Osteoblast (primary cell): ENCODE measurements at regions not wholly inside any gene's neighbourhood (a gene's known extent, or its start where the extent isn't known, plus 50 kb on each side); places are given as distances from the start of the nearest gene placed in this dataset.

Experiments
- DNase-seq: peaks from one replicate; pipeline ENCODE4 v3.0.0; 2011; ENCODE audit warnings: low spot score, mixed read lengths; ENCODE audit not compliant: insufficient read length; ENCODE audit errors: missing footprints
- H2AFZ ChIP-seq: 2 replicates; pipeline ENCODE4 v1.6.0; 2011; ENCODE audit warnings: mild to moderate bottlenecking, low read length
- H3K27ac ChIP-seq: 2 replicates; pipeline ENCODE4 v1.5.1; 2011; ENCODE audit warnings: mild to moderate bottlenecking, low read depth, low read length, moderate library complexity
- H3K27me3 ChIP-seq: 2 replicates; pipeline ENCODE4 v1.6.0; 2012; ENCODE audit warnings: mild to moderate bottlenecking, control low read depth, inconsistent platforms, low read length, moderate library complexity; ENCODE audit not compliant: insufficient read depth
- H3K36me3 ChIP-seq: 2 replicates; pipeline ENCODE4 v1.5.1; 2011; ENCODE audit warnings: mild to moderate bottlenecking, low read length, control low read depth, moderate library complexity; ENCODE audit not compliant: insufficient read depth
- H3K4me1 ChIP-seq: 2 replicates; pipeline ENCODE4 v1.5.1; 2011; ENCODE audit warnings: mild to moderate bottlenecking, low read length, control low read depth, moderate library complexity; ENCODE audit not compliant: insufficient read depth
- H3K4me2 ChIP-seq: 2 replicates; pipeline ENCODE4 v1.6.0; 2011; ENCODE audit warnings: mild to moderate bottlenecking, low read length; ENCODE audit not compliant: insufficient read depth
- H3K4me3 ChIP-seq: fragments of 200-600 bp; sonication (generic); 3 replicates; pipeline ENCODE4 v1.5.1; 2012; ENCODE audit warnings: mild to moderate bottlenecking, low read length, inconsistent platforms; ENCODE audit not compliant: insufficient read depth
- H3K79me2 ChIP-seq: 2 replicates; pipeline ENCODE4 v1.6.0; 2012; ENCODE audit warnings: mild to moderate bottlenecking, low read length, control low read depth, inconsistent platforms; ENCODE audit not compliant: insufficient read depth
- H3K9me3 ChIP-seq: 2 replicates; pipeline ENCODE4 v1.5.1; 2011; ENCODE audit warnings: low read depth, low read length, control low read depth
- H4K20me1 ChIP-seq: 2 replicates; pipeline ENCODE4 v1.6.0; 2012; ENCODE audit warnings: mild to moderate bottlenecking, low read length, control low read depth; ENCODE audit not compliant: insufficient read depth
- CTCF ChIP-seq: IDR thresholded peaks from 2 replicates; pipeline ENCODE4 v1.5.1; 2011; ENCODE audit warnings: mild to moderate bottlenecking, low read depth, low read length, moderate library complexity; ENCODE audit errors: extremely low read depth

DNA sequence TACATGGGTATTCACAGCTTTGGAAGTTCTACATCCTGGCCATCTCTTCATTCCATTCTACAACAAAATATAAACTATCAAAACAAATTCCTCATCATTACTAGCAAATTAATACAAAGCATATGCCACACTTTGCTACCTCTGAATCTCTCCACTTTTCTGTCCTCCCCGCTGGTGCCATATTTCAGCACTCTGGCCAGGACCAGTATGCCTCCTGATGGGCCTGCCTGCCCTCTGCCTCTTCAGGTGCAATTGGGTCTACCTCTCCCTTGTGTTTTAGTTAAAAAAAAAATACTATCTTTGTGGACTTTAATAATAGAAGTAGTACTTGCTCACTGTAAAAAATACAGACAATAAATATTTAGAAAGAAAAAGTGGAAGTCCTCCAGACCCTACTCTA, 448.8 kb downstream of the WDR72 start:
- H3K4me1 ChIP-seq, result no peaks in the 10 kb centered on the region
- no peak overlapping the region for H3K4me2 ChIP-seq
- no peak for DNase-seq
- H2AFZ ChIP-seq, result no peak overlapping the region
- no peaks in the 10 kb centered on the region for H3K9me3 ChIP-seq
- no peaks in the 10 kb centered on the region for H4K20me1 ChIP-seq
- no peaks in the 10 kb centered on the region for H3K27me3 ChIP-seq
- H3K79me2 ChIP-seq, result no peaks in the 10 kb centered on the region
- no peak for TF ChIP-seq CTCF
- no peak overlapping the region for H3K4me3 ChIP-seq
- H3K36me3 ChIP-seq, result no peaks in the 10 kb centered on the region
- H3K27ac ChIP-seq, result no peak overlapping the region

DNA sequence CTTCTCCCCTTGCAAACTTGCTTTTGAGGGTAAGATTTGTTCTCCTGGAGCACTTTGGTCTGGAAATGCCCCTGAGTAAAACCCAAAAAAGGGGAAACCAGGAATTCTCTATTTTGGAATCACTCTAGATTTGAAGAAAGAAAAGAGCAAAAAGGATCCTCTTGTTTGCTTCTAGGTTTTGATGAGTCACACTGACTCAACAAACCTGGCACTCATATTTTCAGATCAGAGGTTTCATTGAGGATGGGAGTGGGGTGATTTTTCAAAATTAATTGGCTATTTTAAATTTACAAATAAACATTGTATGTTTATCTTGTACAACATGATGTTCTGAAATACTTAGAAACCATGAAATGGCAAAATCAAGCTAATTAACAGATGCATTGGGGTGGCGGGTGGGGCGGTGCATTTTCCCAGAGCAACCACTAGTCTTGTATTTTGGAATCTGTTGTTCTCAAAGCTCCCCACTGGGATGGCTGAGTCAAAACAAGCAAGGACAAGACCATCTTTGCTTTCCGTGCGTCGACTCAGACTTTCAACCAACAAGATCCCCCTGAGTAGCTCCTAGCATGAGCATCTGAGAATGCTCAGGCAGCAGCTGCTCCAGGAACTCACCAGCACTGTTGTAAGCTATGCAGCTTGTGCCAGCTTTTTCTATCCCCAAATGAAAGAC, 451.4 kb downstream of the WDR72 start:
- no peaks in the 10 kb centered on the region for H3K27me3 ChIP-seq
- H3K27ac ChIP-seq, result no peak overlapping the region
- no peak for TF ChIP-seq CTCF
- H3K4me2 ChIP-seq, result no peak overlapping the region
- H3K36me3 ChIP-seq, result no peaks in the 10 kb centered on the region
- H2AFZ ChIP-seq, result no peak overlapping the region
- no peaks in the 10 kb centered on the region for H4K20me1 ChIP-seq
- peaks cover 2% of the 10 kb centered on the region for H3K9me3 ChIP-seq
- no peaks in the 10 kb centered on the region for H3K79me2 ChIP-seq
- H3K4me1 ChIP-seq, result no peaks in the 10 kb centered on the region
- no peak for DNase-seq
- no peak overlapping the region for H3K4me3 ChIP-seq

GRCh38 chr15:53305554-53305953, 453.9 kb downstream of the WDR72 start:
- Histone ChIP-seq H3K36me3 (no peaks in the 10 kb centered on the region), H3K4me1 (no peaks in the 10 kb centered on the region), H3K9me3 (peaks cover 2% of the 10 kb centered on the region), H4K20me1 (no peaks in the 10 kb centered on the region), H3K27ac (no peak overlapping the region), H3K4me3 (no peak overlapping the region), H2AFZ (no peak overlapping the region), H3K4me2 (no peak overlapping the region), H3K79me2 (no peaks in the 10 kb centered on the region), H3K27me3 (no peaks in the 10 kb centered on the region)
- DNase-seq, result no peak
- no peak for TF ChIP-seq CTCF

- DNase-seq, result no peak
- Histone ChIP-seq H3K27me3 (no peaks in the 10 kb centered on the region), H2AFZ (no peak overlapping the region), H4K20me1 (no peaks in the 10 kb centered on the region), H3K27ac (no peak overlapping the region), H3K4me3 (no peak overlapping the region), H3K4me1 (no peaks in the 10 kb centered on the region), H3K79me2 (no peaks in the 10 kb centered on the region), H3K9me3 (peaks cover 2% of the 10 kb centered on the region), H3K4me2 (no peak overlapping the region), H3K36me3 (no peaks in the 10 kb centered on the region)
- TF ChIP-seq CTCF, result no peak
Observed at GRCh38 chr15:53305101-53305500, 454.4 kb downstream of the WDR72 start.
